IPS-NIHi11 (cell line): ENCODE measurements at regions not wholly inside any gene's neighbourhood (a gene's known extent, or its start where the extent isn't known, plus 50 kb on each side); places are given as distances from the start of the nearest gene placed in this dataset.

Source experiments
- DNase-seq: peaks from one replicate; pipeline ENCODE4 v3.0.0; 2012; ENCODE audit warnings: mixed read lengths, low spot score

DNA sequence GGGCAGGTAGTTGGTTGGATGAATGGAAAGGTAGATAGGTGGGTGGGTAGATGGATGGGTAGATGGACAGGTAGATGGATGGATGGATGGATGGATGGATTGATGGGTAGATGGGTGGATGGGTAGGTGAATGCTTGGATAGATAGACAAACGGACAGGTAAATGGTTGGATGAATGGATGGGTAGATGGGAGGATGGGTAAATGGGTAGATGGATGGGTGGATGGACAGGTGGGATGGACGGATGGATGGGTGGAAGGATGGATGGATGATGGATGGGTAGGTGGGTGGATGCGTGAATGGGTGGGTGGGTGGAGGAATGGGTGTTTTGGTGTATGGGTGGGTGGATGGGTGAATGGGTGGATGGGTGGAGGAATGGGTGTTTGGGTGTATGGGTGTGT lies 50.1 kb upstream of the ASAP2 start:
- DNase-seq: no peak

GRCh38 chr2:9154061-9154460 lies 52.6 kb upstream of the ASAP2 start:
- DNase-seq: no peak

DNA sequence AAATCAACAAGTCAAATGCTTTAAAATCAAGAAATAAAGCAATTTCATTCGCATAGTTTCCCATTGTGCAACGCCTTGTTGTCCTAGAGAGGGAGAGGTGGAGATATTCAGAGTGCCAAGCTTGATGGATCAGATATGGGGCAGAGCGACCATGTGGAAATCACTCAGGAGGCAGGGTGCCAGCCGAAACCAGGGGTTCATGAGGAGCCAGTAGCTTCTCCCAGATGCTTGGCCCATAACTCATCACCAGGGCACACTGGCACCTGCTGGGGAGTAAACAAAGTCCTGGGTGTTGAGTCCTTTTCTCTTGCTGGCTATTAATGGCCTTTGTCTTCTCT lies 53.0 kb upstream of the ASAP2 start:
- DNase-seq: no peak

- DNase-seq: no peak
These were observed 53.5 kb upstream of the ASAP2 start for GRCh38 chr2:9152975-9153642.

DNA sequence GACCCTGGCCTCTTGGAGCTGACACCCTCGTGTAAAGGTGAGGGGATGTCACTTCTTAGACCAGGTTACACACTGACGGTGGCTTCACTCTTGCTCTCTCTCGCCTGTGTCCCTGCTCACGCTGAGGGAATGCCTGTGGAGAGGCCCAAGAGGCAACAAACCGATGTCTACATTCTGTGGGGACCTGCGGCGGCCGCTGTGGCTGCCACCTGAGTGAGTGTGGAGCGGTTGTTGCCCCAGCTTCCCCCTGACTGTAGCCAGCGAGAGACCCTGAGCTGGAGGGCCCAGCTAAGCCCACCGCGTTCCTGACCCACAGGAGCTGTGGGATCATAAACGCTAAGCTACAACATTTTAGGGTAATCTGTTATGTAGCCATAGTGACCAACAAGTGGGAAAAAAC lies 55.7 kb upstream of the ASAP2 start:
- no peak for DNase-seq

DNA sequence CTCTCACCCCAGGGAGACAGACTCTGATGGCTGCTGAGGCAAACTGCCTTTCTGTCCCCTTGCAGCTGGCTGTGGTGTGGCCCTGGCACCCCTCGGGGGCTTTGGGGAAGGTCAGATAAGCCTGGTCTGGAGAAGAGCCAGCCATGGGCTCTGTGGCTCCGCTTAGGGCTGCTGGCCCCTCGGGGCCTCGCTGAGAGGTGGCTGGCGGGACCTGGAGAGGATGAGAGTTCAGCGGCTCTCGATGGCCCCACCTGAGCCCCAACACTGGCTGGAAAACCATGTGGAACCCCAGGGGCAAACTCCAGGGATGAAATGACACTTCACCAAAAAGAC lies 56.1 kb upstream of the ASAP2 start:
- no peak for DNase-seq

DNA sequence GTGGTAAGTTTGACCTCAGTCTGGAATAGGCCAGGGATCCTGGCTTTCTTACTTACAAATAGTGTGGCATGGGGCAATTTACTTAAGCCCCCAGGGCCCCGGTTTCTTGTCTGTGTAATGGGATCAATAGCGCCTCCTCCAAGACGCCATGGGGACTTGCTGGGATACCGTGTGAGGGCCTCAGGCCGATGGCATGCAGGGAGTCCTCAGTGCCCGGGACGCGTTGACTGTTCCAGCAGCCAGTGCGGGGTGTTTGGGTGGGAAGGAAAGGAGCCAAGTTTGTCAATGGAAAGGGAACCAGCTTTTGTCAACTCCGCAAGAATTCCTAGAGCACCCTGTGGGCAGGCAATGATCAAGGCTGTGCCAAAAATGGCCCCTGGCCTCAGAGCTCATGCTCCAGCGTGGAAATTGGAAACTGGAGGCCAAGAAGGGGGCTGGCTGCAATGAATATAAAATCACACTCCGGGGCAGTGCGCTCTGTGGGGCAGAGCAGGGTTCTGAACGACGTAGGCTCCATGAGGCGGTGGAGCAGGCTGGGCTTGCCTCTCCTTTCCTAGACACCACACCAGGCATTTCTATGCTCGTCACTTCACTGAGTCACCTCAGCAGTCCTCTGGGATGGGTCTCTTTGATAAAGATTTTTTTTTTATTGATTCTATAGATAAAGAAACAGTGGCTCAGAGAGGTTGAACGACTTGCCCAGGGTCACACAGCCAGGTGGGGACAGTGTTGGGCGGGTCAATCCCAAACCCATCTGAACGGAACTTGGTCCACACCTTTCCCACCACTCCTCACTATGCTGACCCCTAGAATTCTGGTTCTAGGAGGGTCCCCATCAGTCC lies 56.7 kb upstream of the ASAP2 start:
- no peak for DNase-seq

GRCh38 chr2:9149388-9149660 lies 57.3 kb upstream of the ASAP2 start:
- no peak for DNase-seq

- no peak for DNase-seq
These were observed 60.0 kb upstream of the ASAP2 start for GRCh38 chr2:9146646-9147045.

- peak; percentile 47 for DNase-seq
These were observed 60.7 kb upstream of the ASAP2 start for GRCh38 chr2:9145752-9146430.

GRCh38 chr2:9145109-9145751 lies 61.4 kb upstream of the ASAP2 start:
- DNase-seq: no peak

- DNase-seq: no peak
These were observed 62.0 kb upstream of the ASAP2 start for GRCh38 chr2:9144617-9145016.

DNA sequence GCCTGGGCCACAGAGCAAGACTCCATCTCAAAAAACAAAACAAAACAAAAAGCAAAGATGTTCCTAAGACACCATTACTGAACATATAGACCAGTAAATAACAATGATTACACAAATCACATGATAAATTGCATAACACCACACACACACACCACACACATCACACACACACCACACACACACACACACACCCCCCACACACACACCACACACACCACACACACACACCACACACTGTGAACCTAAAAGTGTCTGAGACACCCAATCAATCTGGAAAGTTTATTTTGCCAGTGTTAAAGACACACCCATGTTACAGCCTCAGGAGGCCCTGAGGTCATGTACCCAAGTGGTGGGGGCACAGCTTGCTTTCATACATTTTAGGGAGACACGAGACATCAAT lies 62.6 kb upstream of the ASAP2 start:
- DNase-seq: no peak

- DNase-seq: no peak
These were observed 63.3 kb upstream of the ASAP2 start for GRCh38 chr2:9143264-9143815.

- peak; percentile 89 for DNase-seq
These were observed 63.9 kb upstream of the ASAP2 start for GRCh38 chr2:9142551-9143263.

GRCh38 chr2:9141706-9142460 lies 64.7 kb upstream of the ASAP2 start:
- no peak for DNase-seq

DNA sequence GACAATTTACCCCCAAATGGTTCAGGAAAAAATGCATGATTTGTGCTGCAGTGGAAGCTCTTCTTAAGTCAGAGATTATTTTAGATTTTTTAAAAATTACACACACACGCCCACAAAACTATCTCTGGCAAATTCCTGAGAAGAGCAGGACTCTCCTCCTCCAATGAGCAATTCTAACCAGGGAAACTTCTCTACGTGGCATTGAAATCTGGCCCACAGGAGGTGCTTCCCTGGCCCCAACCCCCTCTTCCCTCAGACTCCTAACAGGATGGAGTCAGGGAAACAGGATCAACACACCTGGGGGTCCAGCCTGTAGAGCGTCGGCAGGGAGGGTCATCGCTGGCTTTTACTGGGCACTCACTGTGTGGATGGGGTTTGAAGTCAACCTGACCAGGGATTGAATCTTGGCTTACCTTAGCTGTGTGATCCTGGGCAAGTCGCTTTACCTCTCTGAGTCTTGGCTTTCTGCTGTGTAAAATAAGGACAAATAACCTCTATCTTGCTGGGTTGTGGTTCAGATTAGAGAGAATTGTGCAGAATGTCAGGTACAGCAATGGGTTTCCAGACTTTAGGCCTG lies 65.4 kb upstream of the ASAP2 start:
- no peak for DNase-seq

- DNase-seq: no peak
These were observed 66.0 kb upstream of the ASAP2 start for GRCh38 chr2:9140645-9141044.

GRCh38 chr2:9139491-9140443 lies 66.8 kb upstream of the ASAP2 start:
- peak; percentile 82 for DNase-seq
